ENCODE measurements at regions not wholly inside any gene's neighbourhood (a gene's known extent, or its start where the extent isn't known, plus 50 kb on each side); places are given as distances from the start of the nearest gene placed in this dataset.

DNA sequence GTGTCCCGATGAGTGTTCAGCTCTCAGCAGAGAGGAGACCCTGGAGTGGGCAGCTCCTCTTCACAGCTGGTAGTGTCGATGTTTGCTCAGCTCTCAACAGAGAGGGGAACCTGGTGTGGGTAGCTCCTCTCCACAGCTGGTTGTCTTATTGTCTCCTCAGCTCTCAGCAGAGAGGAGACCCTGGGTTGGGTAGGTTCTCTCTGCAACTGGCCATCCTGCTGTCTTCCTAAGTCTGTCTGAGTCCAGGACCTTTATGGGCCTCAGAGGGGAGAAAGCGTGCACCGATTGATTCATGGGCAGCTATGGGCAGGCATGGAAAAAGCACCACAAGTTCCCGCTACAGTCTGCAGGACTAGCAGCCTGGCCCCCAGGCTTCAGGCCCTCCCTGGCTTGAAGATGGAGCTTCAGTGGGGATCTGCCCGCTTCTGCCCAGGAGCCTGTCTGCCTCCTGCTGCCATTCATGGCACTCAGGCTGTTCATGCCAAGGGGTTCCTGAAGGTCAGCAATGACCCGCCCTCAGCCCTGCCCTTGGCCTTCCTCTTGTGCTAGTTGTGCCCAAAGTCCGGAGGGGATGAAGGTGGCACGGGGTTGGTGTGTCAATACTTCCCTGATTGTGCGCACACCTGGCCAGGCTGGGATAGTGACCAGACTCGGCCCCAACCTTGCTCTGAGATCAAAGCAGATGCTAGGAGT lies 224.2 kb downstream of the KCNC2 start:
- no peak for ATAC-seq
- Histone ChIP-seq H3K27ac (ENCODE audit: extremely low read length, insufficient read depth, low read length) (no peak overlapping the region), H3K27me3 (ENCODE audit: control insufficient read depth in 1 of 2, insufficient read depth in 2 of 2, low read length in 2 of 2) (no peaks in the 10 kb centered on the region; a peak in 1 of 5 replicates), H3K4me1 (ENCODE audit: insufficient read depth, low read length) (no peaks in the 10 kb centered on the region), H3K9ac (ENCODE audit: insufficient read depth, low read depth, low read length) (no peak overlapping the region), H3K36me3 (replicated peaks in 1 of 2; ENCODE audit: control insufficient read depth in 1 of 2, insufficient read depth in 2 of 2, low read length in 2 of 2) (no peaks in the 10 kb centered on the region), H3K9me3 (ENCODE audit: low read length) (no peaks in the 10 kb centered on the region), H3K4me3 (replicated peaks in 1 of 3; ENCODE audit: insufficient read depth in 1 of 3, low read depth in 2 of 3, low read length in 3 of 3) (no peak overlapping the region), H4K20me1 (ENCODE audit: insufficient read depth, low read length) (no peaks in the 10 kb centered on the region), H3K79me2 (ENCODE audit: insufficient read depth, low read length) (no peaks in the 10 kb centered on the region), H2AFZ (ENCODE audit: low read length) (no peak overlapping the region), H3K4me2 (ENCODE audit: low read depth, low read length) (no peak overlapping the region)
- FAIRE-seq, result no peak
- BruUV-seq (replicated peaks), result no TSS peak
- WGBS (ENCODE audit: low lambda C conversion rate), result 44% methylated on average over 5 of the region's 11 CpGs
- no peak for DNase-seq (ENCODE audit: low spot score)
- TF ChIP-seq ZNF343 (CRISPR knock-in tag; IDR thresholded peaks at IDR 0.05), result no peak
- no peak for TF ChIP-seq ZNF547 (CRISPR knock-in tag; IDR thresholded peaks at IDR 0.05)
- no peak for TF ChIP-seq ZNF816 (CRISPR knock-in tag; IDR thresholded peaks at IDR 0.05; ENCODE audit: borderline replicate concordance)
- no peak for TF ChIP-seq ZNF552 (CRISPR knock-in tag; IDR thresholded peaks at IDR 0.05; ENCODE audit: borderline replicate concordance)
- no peak for TF ChIP-seq CCAR2 (optimal IDR thresholded peaks at IDR 0.05; ENCODE audit: low read depth, low read length)
- in situ Hi-C loops (cut with HindIII; ENCODE audit: extremely low pct_ligation_motif_present, low pct_unique_long_range_greater_than_20kb), result no loop called here
- intact Hi-C loops (cut with micrococcal nuclease; ENCODE audit: unreplicated experiment), result no loop called here
- ChIA-PET CTCF (ENCODE audit: low intra/inter-chr PET ratio, low total read pairs) (no interaction called here), POLR2A (no interaction called here)

DNA sequence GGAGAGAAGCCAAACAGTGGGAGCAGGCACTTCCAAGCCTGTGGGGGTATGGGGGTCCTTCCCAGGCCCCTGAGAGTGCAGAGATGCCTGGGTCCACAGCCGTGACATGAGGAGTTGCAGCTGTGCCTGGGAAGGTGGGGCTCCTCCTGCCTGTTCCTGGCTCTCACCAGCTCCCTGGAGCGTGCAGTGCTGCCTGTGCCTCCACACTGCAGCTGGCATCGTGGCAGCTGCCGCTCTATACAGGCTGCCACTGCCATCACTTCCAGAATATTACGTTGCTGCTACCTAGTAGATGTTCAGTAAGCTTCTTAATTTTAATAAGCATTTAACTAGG lies 223.7 kb downstream of the KCNC2 start:
- ChIA-PET CTCF (ENCODE audit: low intra/inter-chr PET ratio, low total read pairs) (no interaction called here), POLR2A (no interaction called here)
- H3K9ac ChIP-seq (ENCODE audit: insufficient read depth, low read depth, low read length), result no peak overlapping the region
- H3K4me1 ChIP-seq (ENCODE audit: insufficient read depth, low read length), result no peaks in the 10 kb centered on the region
- H3K4me2 ChIP-seq (ENCODE audit: low read depth, low read length), result no peak overlapping the region
- H4K20me1 ChIP-seq (ENCODE audit: insufficient read depth, low read length), result no peaks in the 10 kb centered on the region
- no peaks in the 10 kb centered on the region for H3K36me3 ChIP-seq (replicated peaks in 1 of 2; ENCODE audit: control insufficient read depth in 1 of 2, insufficient read depth in 2 of 2, low read length in 2 of 2)
- intact Hi-C loops (cut with micrococcal nuclease; ENCODE audit: unreplicated experiment), result no loop called here
- H3K27me3 ChIP-seq (ENCODE audit: control insufficient read depth in 1 of 2, insufficient read depth in 2 of 2, low read length in 2 of 2), result no peaks in the 10 kb centered on the region; a peak in 1 of 5 replicates
- in situ Hi-C loops (cut with HindIII; ENCODE audit: extremely low pct_ligation_motif_present, low pct_unique_long_range_greater_than_20kb), result no loop called here
- DNase-seq (ENCODE audit: low spot score), result no peak
- WGBS (ENCODE audit: low lambda C conversion rate), result 25% methylated on average over 1 of the region's 5 CpGs
- no peak overlapping the region for H3K27ac ChIP-seq (ENCODE audit: extremely low read length, insufficient read depth, low read length)
- no peak overlapping the region for H2AFZ ChIP-seq (ENCODE audit: low read length)
- no TSS peak for BruUV-seq (replicated peaks)
- no peaks in the 10 kb centered on the region for H3K9me3 ChIP-seq (ENCODE audit: low read length)
- H3K79me2 ChIP-seq (ENCODE audit: insufficient read depth, low read length), result no peaks in the 10 kb centered on the region
- no peak for ATAC-seq
- FAIRE-seq, result no peak
- no peak overlapping the region for H3K4me3 ChIP-seq (replicated peaks in 1 of 3; ENCODE audit: insufficient read depth in 1 of 3, low read depth in 2 of 3, low read length in 3 of 3)
- TF ChIP-seq ZNF260 (CRISPR knock-in tag; IDR thresholded peaks at IDR 0.05; ENCODE audit: borderline replicate concordance, low read depth) (no peak), NONO (IDR thresholded peaks at IDR 0.05) (no peak), NONO (CRISPR knock-in tag; conservative IDR thresholded peaks at IDR 0.05) (no peak), RXRB (CRISPR knock-in tag; IDR thresholded peaks at IDR 0.05; ENCODE audit: borderline replicate concordance) (no peak), MED1 (CRISPR knock-in tag; IDR thresholded peaks at IDR 0.05) (no peak), ZFP82 (CRISPR knock-in tag; IDR thresholded peaks at IDR 0.05; ENCODE audit: borderline replicate concordance) (no peak), TSC22D2 (CRISPR knock-in tag; IDR thresholded peaks at IDR 0.05; ENCODE audit: borderline replicate concordance) (no peak), MEF2D (CRISPR knock-in tag; IDR thresholded peaks at IDR 0.05) (no peak), ZC3H13 (CRISPR knock-in tag; IDR thresholded peaks at IDR 0.05) (no peak), TRIM24 (CRISPR knock-in tag; IDR thresholded peaks at IDR 0.05) (no peak), SMC3 (IDR thresholded peaks at IDR 0.05; ENCODE audit: low read length) (no peak)
- TF ChIP-seq, protein P1, sequence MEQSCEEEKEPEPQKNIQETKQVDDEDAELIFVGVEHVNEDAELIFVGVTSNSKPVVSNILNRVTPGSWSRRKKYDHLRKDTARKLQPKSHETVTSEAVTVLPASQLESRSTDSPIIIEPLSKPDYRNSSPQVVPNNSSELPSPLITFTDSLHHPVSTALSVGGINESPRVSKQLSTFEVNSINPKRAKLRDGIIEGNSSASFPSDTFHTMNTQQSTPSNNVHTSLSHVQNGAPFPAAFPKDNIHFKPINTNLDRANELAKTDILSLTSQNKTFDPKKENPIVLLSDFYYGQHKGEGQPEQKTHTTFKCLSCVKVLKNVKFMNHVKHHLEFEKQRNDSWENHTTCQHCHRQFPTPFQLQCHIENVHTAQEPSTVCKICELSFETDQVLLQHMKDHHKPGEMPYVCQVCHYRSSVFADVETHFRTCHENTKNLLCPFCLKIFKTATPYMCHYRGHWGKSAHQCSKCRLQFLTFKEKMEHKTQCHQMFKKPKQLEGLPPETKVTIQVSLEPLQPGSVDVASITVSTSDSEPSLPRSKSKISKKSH (CRISPR knock-in tag; IDR thresholded peaks at IDR 0.05; ENCODE audit: borderline replicate concordance), result no peak
- TF ChIP-seq, protein P2, sequence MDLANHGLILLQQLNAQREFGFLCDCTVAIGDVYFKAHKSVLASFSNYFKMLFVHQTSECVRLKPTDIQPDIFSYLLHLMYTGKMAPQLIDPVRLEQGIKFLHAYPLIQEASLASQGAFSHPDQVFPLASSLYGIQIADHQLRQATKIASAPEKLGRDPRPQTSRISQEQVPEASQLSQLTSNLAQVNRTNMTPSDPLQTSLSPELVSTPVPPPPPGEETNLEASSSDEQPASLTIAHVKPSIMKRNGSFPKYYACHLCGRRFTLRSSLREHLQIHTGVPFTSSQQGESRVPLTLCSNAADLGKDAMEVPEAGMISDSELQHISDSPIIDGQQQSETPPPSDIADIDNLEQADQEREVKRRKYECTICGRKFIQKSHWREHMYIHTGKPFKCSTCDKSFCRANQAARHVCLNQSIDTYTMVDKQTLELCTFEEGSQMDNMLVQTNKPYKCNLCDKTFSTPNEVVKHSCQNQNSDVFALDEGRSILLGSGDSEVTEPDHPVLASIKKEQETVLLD (CRISPR knock-in tag; IDR thresholded peaks at IDR 0.05; ENCODE audit: low read depth), result no peak

All from HepG2 (cell line).